ENCODE measurements at regions not wholly inside any gene's neighbourhood (a gene's known extent, or its start where the extent isn't known, plus 50 kb on each side); places are given as distances from the start of the nearest gene placed in this dataset.

GRCh38 chrX:45956191-45956870 lies 588.9 kb downstream of the ZNF674 start:
- Histone ChIP-seq H3F3A (ENCODE audit: low read depth) (no peaks in the 10 kb centered on the region), H3K9ac (no peak overlapping the region), H3K4me1 (no peaks in the 10 kb centered on the region), H4K20me1 (ENCODE audit: low read depth) (no peaks in the 10 kb centered on the region), H3K9me3 (ENCODE audit: low read depth) (no peaks in the 10 kb centered on the region), H3K4me2 (no peak overlapping the region), H3K4me3 (no peak overlapping the region), H3K27ac (no peak overlapping the region), H3K36me3 (no peaks in the 10 kb centered on the region), H2AFZ (replicated peaks) (no peak overlapping the region), H3K27me3 (no peaks in the 10 kb centered on the region), H3K79me2 (ENCODE audit: low read depth) (no peaks in the 10 kb centered on the region)
- Mint-ChIP-seq H3K27me3 (ENCODE audit: insufficient read depth, low read depth) (no peaks in the 10 kb centered on the region), H3K9me3 (peaks cover 11% of the 10 kb centered on the region), H3K36me3 (peaks cover 2% of the 10 kb centered on the region), H3K4me1 (peaks cover 2% of the 10 kb centered on the region), H3K4me3 (no peak overlapping the region), H3K27ac (no peak overlapping the region)
- no peak for TF ChIP-seq EZH2 (IDR thresholded peaks at IDR 0.05)
- TF ChIP-seq, protein P1, sequence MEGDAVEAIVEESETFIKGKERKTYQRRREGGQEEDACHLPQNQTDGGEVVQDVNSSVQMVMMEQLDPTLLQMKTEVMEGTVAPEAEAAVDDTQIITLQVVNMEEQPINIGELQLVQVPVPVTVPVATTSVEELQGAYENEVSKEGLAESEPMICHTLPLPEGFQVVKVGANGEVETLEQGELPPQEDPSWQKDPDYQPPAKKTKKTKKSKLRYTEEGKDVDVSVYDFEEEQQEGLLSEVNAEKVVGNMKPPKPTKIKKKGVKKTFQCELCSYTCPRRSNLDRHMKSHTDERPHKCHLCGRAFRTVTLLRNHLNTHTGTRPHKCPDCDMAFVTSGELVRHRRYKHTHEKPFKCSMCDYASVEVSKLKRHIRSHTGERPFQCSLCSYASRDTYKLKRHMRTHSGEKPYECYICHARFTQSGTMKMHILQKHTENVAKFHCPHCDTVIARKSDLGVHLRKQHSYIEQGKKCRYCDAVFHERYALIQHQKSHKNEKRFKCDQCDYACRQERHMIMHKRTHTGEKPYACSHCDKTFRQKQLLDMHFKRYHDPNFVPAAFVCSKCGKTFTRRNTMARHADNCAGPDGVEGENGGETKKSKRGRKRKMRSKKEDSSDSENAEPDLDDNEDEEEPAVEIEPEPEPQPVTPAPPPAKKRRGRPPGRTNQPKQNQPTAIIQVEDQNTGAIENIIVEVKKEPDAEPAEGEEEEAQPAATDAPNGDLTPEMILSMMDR (IDR thresholded peaks at IDR 0.05): no peak
- no peak for DNase-seq (ENCODE audit: low spot score)

- H3K36me3 Mint-ChIP-seq: peaks cover 2% of the 10 kb centered on the region
- Histone ChIP-seq H3K4me1 (no peaks in the 10 kb centered on the region), H3K4me3 (no peak overlapping the region), H2AFZ (replicated peaks) (no peak overlapping the region), H3K79me2 (ENCODE audit: low read depth) (no peaks in the 10 kb centered on the region), H4K20me1 (ENCODE audit: low read depth) (no peaks in the 10 kb centered on the region), H3K27me3 (no peaks in the 10 kb centered on the region), H3K4me2 (no peak overlapping the region), H3K36me3 (no peaks in the 10 kb centered on the region), H3K9ac (no peak overlapping the region), H3K27ac (no peak overlapping the region), H3F3A (ENCODE audit: low read depth) (no peaks in the 10 kb centered on the region), H3K9me3 (ENCODE audit: low read depth) (no peaks in the 10 kb centered on the region)
- no peak overlapping the region for H3K4me3 Mint-ChIP-seq
- no peaks in the 10 kb centered on the region for H3K27me3 Mint-ChIP-seq (ENCODE audit: insufficient read depth, low read depth)
- H3K9me3 Mint-ChIP-seq: peaks cover 11% of the 10 kb centered on the region
- H3K4me1 Mint-ChIP-seq: peaks cover 2% of the 10 kb centered on the region
- H3K27ac Mint-ChIP-seq: no peak overlapping the region
- no peak for DNase-seq (ENCODE audit: low spot score)
- TF ChIP-seq EZH2 (IDR thresholded peaks at IDR 0.05) (no peak), EZH2phosphoT487 (IDR thresholded peaks at IDR 0.05) (no peak)
- TF ChIP-seq, protein P1 (IDR thresholded peaks at IDR 0.05): no peak
Measured at GRCh38 chrX:45955661-45956060, 589.6 kb downstream of the ZNF674 start.

- Histone ChIP-seq H4K20me1 (ENCODE audit: low read depth) (no peaks in the 10 kb centered on the region), H3K4me1 (no peaks in the 10 kb centered on the region), H3K27me3 (no peaks in the 10 kb centered on the region), H2AFZ (replicated peaks) (peak overlapping the region; percentile 37), H3K79me2 (ENCODE audit: low read depth) (no peaks in the 10 kb centered on the region), H3K4me3 (no peak overlapping the region), H3K9ac (no peak overlapping the region), H3K36me3 (no peaks in the 10 kb centered on the region), H3F3A (ENCODE audit: low read depth) (no peaks in the 10 kb centered on the region), H3K27ac (no peak overlapping the region), H3K4me2 (no peak overlapping the region), H3K9me3 (ENCODE audit: low read depth) (no peaks in the 10 kb centered on the region)
- Mint-ChIP-seq H3K36me3 (no peaks in the 10 kb centered on the region), H3K4me1 (peaks cover 2% of the 10 kb centered on the region), H3K27me3 (ENCODE audit: insufficient read depth, low read depth) (no peaks in the 10 kb centered on the region), H3K27ac (no peak overlapping the region), H3K4me3 (no peak overlapping the region), H3K9me3 (peaks cover 5% of the 10 kb centered on the region)
- no peak for DNase-seq (ENCODE audit: low spot score)
- TF ChIP-seq EZH2 (IDR thresholded peaks at IDR 0.05) (no peak), EZH2phosphoT487 (IDR thresholded peaks at IDR 0.05) (no peak)
- TF ChIP-seq, protein P1 (IDR thresholded peaks at IDR 0.05): no peak
Measured at GRCh38 chrX:45954026-45954425, 591.2 kb downstream of the ZNF674 start.

All from neural progenitor cell (in vitro differentiated cells).